Esophagus squamous epithelium (tissue), 5 donors: ENCODE measurements at regions not wholly inside any gene's neighbourhood (a gene's known extent, or its start where the extent isn't known, plus 50 kb on each side); places are given as distances from the start of the nearest gene placed in this dataset.

Experiments
- DNase-seq: peaks from one replicate; lab custom pipeline; 2025; lab: John Stamatoyannopoulos, UW
- H3K27ac ChIP-seq, 4 donors: fragments of 200-600 bp; sonication (generic); one replicate each; pipeline ENCODE4 v1.5.1; 2016 to 2019; ENCODE audit warnings: mild to moderate bottlenecking in 1 of 4
- H3K27me3 ChIP-seq, 4 donors: fragments of 200-600 bp; sonication (generic); 1 replicate in 3 of 4; 2 replicates in 1 of 4; pipeline versions ENCODE4 v1.5.1 to v1.6.0; 2017 to 2021; ENCODE audit warnings: antibody characterized with exemption in 1 of 4
- H3K36me3 ChIP-seq, 3 donors: fragments of 200-600 bp; sonication (generic); one replicate each; pipeline ENCODE4 v1.5.1; 2016 to 2019
- H3K4me1 ChIP-seq, 3 donors: fragments of 200-600 bp; sonication (generic); one replicate each; pipeline ENCODE4 v1.5.1; 2017 to 2019
- H3K4me3 ChIP-seq, 4 donors: fragments of 200-600 bp; sonication (generic); 1 replicate in 3 of 4; 2 replicates in 1 of 4; pipeline ENCODE4 v1.5.1; 2016 to 2019; ENCODE audit warnings: mild to moderate bottlenecking in 2 of 4, moderate library complexity in 1 of 4
- H3K9me3 ChIP-seq, 3 donors: fragments of 200-600 bp; sonication (generic); one replicate each; pipeline ENCODE4 v1.5.1; 2016 to 2019
- CTCF ChIP-seq, 6 experiments: fragments of 450-650 bp in 4 of 6; fragments of 200-600 bp in 2 of 6; sonication (generic) in 2 of 6; IDR thresholded peaks; one replicate each; pipeline ENCODE4 v1.5.1; 2016 to 2019; ENCODE audit warnings: antibody characterized with exemption in 6 of 6, mild to moderate bottlenecking in 4 of 6, moderate library complexity in 4 of 6
- POLR2A ChIP-seq, 4 donors: fragments of 450-650 bp; IDR thresholded peaks; one replicate each; pipeline ENCODE4 v1.6.1; 2017; ENCODE audit warnings: antibody characterized with exemption in 4 of 4, mild to moderate bottlenecking in 4 of 4, moderate library complexity in 3 of 4
- WGBS, 2 donors: methylation state at CpG; one replicate each; pipeline ENCODE4 v1.1.5; 2018; 5-methylcytosine and 5-hydroxymethylcytosine counted together
- intact Hi-C: fragments of 100-400 bp; cut with DNase I; formaldehyde crosslinking; loops from one replicate; pipeline ENCODE4 v1.15.0; 2022
- donor health status: DM: yes; HTN: yes; CAD: no.

- H3K4me1 ChIP-seq, result peaks cover 0 to 37% (median 9%) of the 10 kb centered on the region in 3 donors
- 25 to 35% methylated on average over 7 to 10 of the region's 11 CpGs for WGBS, 2 donors
- no peaks in the 10 kb centered on the region for H3K36me3 ChIP-seq
- H3K4me3 ChIP-seq, result no peak overlapping the region
- no peaks in the 10 kb centered on the region for H3K27me3 ChIP-seq
- DNase-seq, result no peak
- TF ChIP-seq CTCF (IDR thresholded peaks at IDR 0.05), result no peak
- no peak for TF ChIP-seq POLR2A (IDR thresholded peaks at IDR 0.05)
- no peak overlapping the region for H3K27ac ChIP-seq
- no peaks in the 10 kb centered on the region for H3K9me3 ChIP-seq
- intact Hi-C loops, result no loop called here
These were observed 146.4 kb upstream of the PRICKLE1 start for GRCh38 chr12:42735861-42736361.

- no peak overlapping the region for H3K4me3 ChIP-seq
- peaks cover 0 to 53% (median 9%) of the 10 kb centered on the region in 3 donors for H3K4me1 ChIP-seq
- WGBS, 2 donors, result 68 to 96% methylated on average over 2 to 3 of the region's 3 CpGs
- no peak overlapping the region for H3K27ac ChIP-seq
- H3K27me3 ChIP-seq, result no peaks in the 10 kb centered on the region
- TF ChIP-seq CTCF (IDR thresholded peaks at IDR 0.05) (no peak), POLR2A (IDR thresholded peaks at IDR 0.05) (no peak)
- H3K36me3 ChIP-seq, result no peaks in the 10 kb centered on the region
- intact Hi-C loops, result no loop called here
- no peaks in the 10 kb centered on the region for H3K9me3 ChIP-seq
- DNase-seq, result no peak
These were observed 144.4 kb upstream of the PRICKLE1 start for GRCh38 chr12:42733911-42734310.

GRCh38 chr12:42732908-42733411 lies 143.4 kb upstream of the PRICKLE1 start:
- Histone ChIP-seq H3K27me3 (no peaks in the 10 kb centered on the region), H3K27ac (no peak overlapping the region), H3K4me3 (no peak overlapping the region), H3K9me3 (no peaks in the 10 kb centered on the region), H3K4me1 (peaks cover 0 to 52% (median 9%) of the 10 kb centered on the region in 3 donors), H3K36me3 (no peaks in the 10 kb centered on the region)
- WGBS, 2 donors, result 45 to 57% methylated on average over 3 of the region's 3 CpGs
- TF ChIP-seq POLR2A (IDR thresholded peaks at IDR 0.05), result no peak
- TF ChIP-seq CTCF (IDR thresholded peaks at IDR 0.05), result no peak
- no peak for DNase-seq
- intact Hi-C loops, result no loop called here

GRCh38 chr12:42730291-42730690 lies 140.7 kb upstream of the PRICKLE1 start:
- 35 to 37% methylated on average over 4 of the region's 4 CpGs for WGBS, 2 donors
- no peak for DNase-seq

GRCh38 chr12:42729535-42729900 lies 140.0 kb upstream of the PRICKLE1 start:
- 25 to 42% methylated on average over 3 of the region's 3 CpGs for WGBS, 2 donors
- H3K27ac ChIP-seq, result no peak overlapping the region
- H3K36me3 ChIP-seq, result no peaks in the 10 kb centered on the region
- no peak overlapping the region for H3K4me3 ChIP-seq
- intact Hi-C loops, result no loop called here
- DNase-seq, result no peak
- peaks cover 0 to 19% (median 0%) of the 10 kb centered on the region in 3 donors for H3K4me1 ChIP-seq
- no peak for TF ChIP-seq POLR2A (IDR thresholded peaks at IDR 0.05)
- TF ChIP-seq CTCF (IDR thresholded peaks at IDR 0.05), result no peak
- no peaks in the 10 kb centered on the region for H3K9me3 ChIP-seq
- no peaks in the 10 kb centered on the region for H3K27me3 ChIP-seq

More at GRCh38 chr12:42730291-42730690, 140.7 kb upstream of the PRICKLE1 start:
- Histone ChIP-seq H3K9me3 (no peaks in the 10 kb centered on the region), H3K36me3 (no peaks in the 10 kb centered on the region), H3K27me3 (no peaks in the 10 kb centered on the region), H3K4me1 (peaks cover 0 to 26% (median 0%) of the 10 kb centered on the region in 3 donors), H3K27ac (no peak overlapping the region), H3K4me3 (no peak overlapping the region)
- TF ChIP-seq POLR2A (IDR thresholded peaks at IDR 0.05), result no peak
- no peak for TF ChIP-seq CTCF (IDR thresholded peaks at IDR 0.05)
- intact Hi-C loops, result no loop called here
